ENCODE measurements at regions not wholly inside any gene's neighbourhood (a gene's known extent, or its start where the extent isn't known, plus 50 kb on each side); places are given as distances from the start of the nearest gene placed in this dataset.
"Not testable (repeated sequence)": the region's sequence is repeated elsewhere in the genome, so short reads cannot be mapped to it uniquely, and the experiment has no call there.

GRCh38 chr11:60609632-60610031, 89.8 kb upstream of the MS4A8 start:
- CTCF ChIA-PET: interaction anchor here (0.9 kb wide), 1 partner anchor 269 kb away, joined by 3 read pairs; no protein-coding TSS in a partner anchor

GRCh38 chr11:60610702-60611101, 88.7 kb upstream of the MS4A8 start:
- ATAC-seq: no peak
- Histone ChIP-seq H3K27ac (ENCODE audit: low read length) (no peak overlapping the region), H3F3A (ENCODE audit: low read length, unreplicated experiment) (no peaks in the 10 kb centered on the region), H3K79me2 (ENCODE audit: low read length) (no peaks in the 10 kb centered on the region), H4K20me1 (ENCODE audit: low read length) (no peaks in the 10 kb centered on the region), H3K9me2 (replicated peaks; ENCODE audit: low read length) (no peaks in the 10 kb centered on the region), H3K27me3 (ENCODE audit: low read length) (peaks cover 39% of the 10 kb centered on the region), H3K4me2 (ENCODE audit: low read length) (no peak overlapping the region), H2AFZ (ENCODE audit: low read length) (no peak overlapping the region), H3K9ac (ENCODE audit: low read length) (no peak overlapping the region), H3K4me3 (ENCODE audit: low read length) (no peak overlapping the region), H3K36me3 (ENCODE audit: low read depth, low read length) (no peaks in the 10 kb centered on the region), H3K9me3 (ENCODE audit: low read length) (no peaks in the 10 kb centered on the region), H3K4me1 (ENCODE audit: insufficient read depth, low read length) (no peaks in the 10 kb centered on the region)
- TF ChIP-seq EZH2phosphoT487 (IDR thresholded peaks at IDR 0.05; ENCODE audit: borderline replicate concordance, low read length): no peak
- no peak for TF ChIP-seq EZH2 (IDR thresholded peaks at IDR 0.05; ENCODE audit: low read length, unreplicated experiment)
- no peak for TF ChIP-seq CTCF (conservative IDR thresholded peaks at IDR 0.05; ENCODE audit: low read depth, low read length)
- ChIA-PET CTCF (no interaction called here), POLR2A (ENCODE audit: unreplicated experiment) (no interaction called here)
- intact Hi-C loops (cut with micrococcal nuclease): no loop called here
- no peak for DNase-seq
- BruUV-seq (replicated peaks): no TSS peak

More at GRCh38 chr11:60609632-60610031, 89.8 kb upstream of the MS4A8 start:
- DNase-seq (no peak), ATAC-seq (no peak)
- TF ChIP-seq CTCF (conservative IDR thresholded peaks at IDR 0.05; ENCODE audit: low read depth, low read length) (no peak), EZH2 (IDR thresholded peaks at IDR 0.05; ENCODE audit: low read length, unreplicated experiment) (no peak), EZH2phosphoT487 (IDR thresholded peaks at IDR 0.05; ENCODE audit: borderline replicate concordance, low read length) (no peak)
- no TSS peak for BruUV-seq (replicated peaks)
- Histone ChIP-seq H3K79me2 (ENCODE audit: low read length) (no peaks in the 10 kb centered on the region), H2AFZ (ENCODE audit: low read length) (no peak overlapping the region), H4K20me1 (ENCODE audit: low read length) (no peaks in the 10 kb centered on the region), H3K36me3 (ENCODE audit: low read depth, low read length) (no peaks in the 10 kb centered on the region), H3K27ac (ENCODE audit: low read length) (no peak overlapping the region), H3K9me2 (replicated peaks; ENCODE audit: low read length) (no peaks in the 10 kb centered on the region), H3F3A (ENCODE audit: low read length, unreplicated experiment) (no peaks in the 10 kb centered on the region), H3K4me2 (ENCODE audit: low read length) (no peak overlapping the region), H3K27me3 (ENCODE audit: low read length) (peaks cover 28% of the 10 kb centered on the region), H3K4me1 (ENCODE audit: insufficient read depth, low read length) (no peaks in the 10 kb centered on the region), H3K4me3 (ENCODE audit: low read length) (no peak overlapping the region), H3K9me3 (ENCODE audit: low read length) (no peaks in the 10 kb centered on the region), H3K9ac (ENCODE audit: low read length) (no peak overlapping the region)
- intact Hi-C loops (cut with micrococcal nuclease): no loop called here
- POLR2A ChIA-PET (ENCODE audit: unreplicated experiment): no interaction called here

GRCh38 chr11:60615497-60615896, 83.9 kb upstream of the MS4A8 start:
- no peaks in the 10 kb centered on the region for H4K20me1 ChIP-seq (ENCODE audit: low read length)
- ATAC-seq (no peak), DNase-seq (no peak)
- H3K36me3 ChIP-seq (ENCODE audit: low read depth, low read length): no peaks in the 10 kb centered on the region
- BruUV-seq (replicated peaks): no TSS peak
- TF ChIP-seq CTCF (conservative IDR thresholded peaks at IDR 0.05; ENCODE audit: low read depth, low read length) (no peak), EZH2 (IDR thresholded peaks at IDR 0.05; ENCODE audit: low read length, unreplicated experiment) (no peak), EZH2phosphoT487 (IDR thresholded peaks at IDR 0.05; ENCODE audit: borderline replicate concordance, low read length) (no peak)
- H3K4me1 ChIP-seq (ENCODE audit: insufficient read depth, low read length): no peaks in the 10 kb centered on the region
- peaks cover 45% of the 10 kb centered on the region for H3K27me3 ChIP-seq (ENCODE audit: low read length)
- no peak overlapping the region for H3K4me3 ChIP-seq (ENCODE audit: low read length)
- intact Hi-C loops (cut with micrococcal nuclease): loop anchor here (5.0 kb wide), 1 partner anchor 348 kb away; no protein-coding TSS in a partner anchor
- ChIA-PET POLR2A (ENCODE audit: unreplicated experiment) (no interaction called here), CTCF (no interaction called here)
- H2AFZ ChIP-seq (ENCODE audit: low read length): no peak overlapping the region
- no peaks in the 10 kb centered on the region for H3K79me2 ChIP-seq (ENCODE audit: low read length)
- no peaks in the 10 kb centered on the region for H3K9me2 ChIP-seq (replicated peaks; ENCODE audit: low read length)
- no peaks in the 10 kb centered on the region for H3K9me3 ChIP-seq (ENCODE audit: low read length)
- no peak overlapping the region for H3K27ac ChIP-seq (ENCODE audit: low read length)
- no peak overlapping the region for H3K4me2 ChIP-seq (ENCODE audit: low read length)
- no peaks in the 10 kb centered on the region for H3F3A ChIP-seq (ENCODE audit: low read length, unreplicated experiment)
- no peak overlapping the region for H3K9ac ChIP-seq (ENCODE audit: low read length)

- H3K4me2 ChIP-seq (ENCODE audit: low read length); H3K9ac ChIP-seq (ENCODE audit: low read length); H3K4me1 ChIP-seq (ENCODE audit: insufficient read depth, low read length); H3K9me2 ChIP-seq (replicated peaks; ENCODE audit: low read length); H3K4me3 ChIP-seq (ENCODE audit: low read length); H2AFZ ChIP-seq (ENCODE audit: low read length); BruUV-seq (replicated peaks); H3F3A ChIP-seq (ENCODE audit: low read length, unreplicated experiment); H3K9me3 ChIP-seq (ENCODE audit: low read length); intact Hi-C loops (cut with micrococcal nuclease); H3K27me3 ChIP-seq (ENCODE audit: low read length); POLR2A ChIA-PET (ENCODE audit: unreplicated experiment); CTCF ChIA-PET; H3K79me2 ChIP-seq (ENCODE audit: low read length); ATAC-seq; H3K27ac ChIP-seq (ENCODE audit: low read length); H3K36me3 ChIP-seq (ENCODE audit: low read depth, low read length); DNase-seq; H4K20me1 ChIP-seq (ENCODE audit: low read length): not testable (repeated sequence)
Observed at GRCh38 chr11:60621940-60622339, 77.5 kb upstream of the MS4A8 start.
